ENCODE measurements at regions not wholly inside any gene's neighbourhood (a gene's known extent, or its start where the extent isn't known, plus 50 kb on each side); places are given as distances from the start of the nearest gene placed in this dataset.

DNA sequence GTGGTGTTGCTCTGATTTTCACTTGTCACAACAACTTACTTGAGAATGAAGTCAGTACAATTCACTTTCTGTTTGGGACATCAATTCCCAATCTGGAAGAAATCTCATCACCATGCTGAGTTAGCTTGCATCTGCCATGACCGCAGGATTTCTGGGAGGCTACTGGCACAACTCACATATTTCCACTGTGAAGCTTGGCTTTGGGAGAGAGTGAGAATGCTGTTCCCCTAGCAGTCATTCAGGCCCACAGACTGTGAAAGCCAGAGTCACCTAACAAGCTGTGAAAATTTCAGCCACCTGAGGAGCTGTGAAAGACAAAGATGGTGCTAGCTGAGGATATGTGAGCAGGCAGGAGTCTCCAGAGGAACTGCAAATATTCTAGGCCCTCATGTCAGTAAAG, 365.2 kb upstream of the TUSC1 start:
- H3K79me2 ChIP-seq (ENCODE audit: control insufficient read depth in 1 of 2, insufficient read depth in 2 of 2, low read length in 2 of 2): no peaks in the 10 kb centered on the region
- no peak overlapping the region for H3K56ac ChIP-seq (replicated peaks; ENCODE audit: insufficient read length, low read depth, low read length)
- H4K8ac ChIP-seq (ENCODE audit: extremely low read depth, insufficient read depth, low read length): no peak overlapping the region
- peak overlapping the region; percentile 27 for H2AFZ ChIP-seq (ENCODE audit: low read length)
- H3K9ac ChIP-seq (replicated peaks in 1 of 4; ENCODE audit: extremely low read depth in 1 of 4, low read depth in 3 of 4, low read length in 3 of 4): no peak overlapping the region
- no peaks in the 10 kb centered on the region for H3K23me2 ChIP-seq (ENCODE audit: low read depth, low read length)
- H3K4me3 ChIP-seq (ENCODE audit: extremely low read depth in 1 of 4, insufficient read depth in 2 of 4, low read depth in 3 of 4, low read length in 4 of 4): no peak overlapping the region
- H2AK5ac ChIP-seq (ENCODE audit: low read depth, low read length): no peak overlapping the region
- H3K4me2 ChIP-seq (ENCODE audit: insufficient read depth in 1 of 2, low read depth in 2 of 2, low read length in 2 of 2): no peak overlapping the region
- FAIRE-seq: peak; percentile 19
- H3K23ac ChIP-seq (ENCODE audit: insufficient read length): no peak overlapping the region
- H4K91ac ChIP-seq (replicated peaks; ENCODE audit: insufficient read length, low read length): no peak overlapping the region
- H3K27ac ChIP-seq (ENCODE audit: low read depth, low read length): no peak overlapping the region
- H3K9me3 ChIP-seq (ENCODE audit: insufficient read depth in 2 of 2, low read depth in 1 of 2, low read length in 1 of 2): 0 out of 4 replicates have a peak, but pooled peaks cover 0 to 2% of the 10 kb centered on the region in 2 experiments
- no peak overlapping the region for H2BK20ac ChIP-seq (ENCODE audit: low read length)
- DNase-seq (ENCODE audit: low read depth in 1 of 2, low spot score in 2 of 2): no peak
- CTCF ChIA-PET (ENCODE audit: partially characterized antibody): interaction anchor here (0.6 to 1.3 kb wide), 2 partner anchors 79 to 316 kb away, joined by 3 read pairs; no protein-coding TSS in a partner anchor
- H4K5ac ChIP-seq (ENCODE audit: insufficient read length, low read depth, low read length): no peak overlapping the region
- no peak overlapping the region for H2BK12ac ChIP-seq (ENCODE audit: low read depth, low read length)
- no peak for TF ChIP-seq TAF7 (optimal IDR thresholded peaks at IDR 0.05; ENCODE audit: borderline replicate concordance, low read depth, low read length)
- TF ChIP-seq CREB1 (IDR thresholded peaks at IDR 0.05): no peak
- no peak for TF ChIP-seq RXRA (IDR thresholded peaks at IDR 0.05; ENCODE audit: insufficient read depth, low read depth, low read length)
- TF ChIP-seq RFX5 (IDR thresholded peaks at IDR 0.05; ENCODE audit: borderline replicate concordance, low read depth, low read length): no peak
- TF ChIP-seq CHD2 (IDR thresholded peaks at IDR 0.05; ENCODE audit: low read length): no peak
- no peak for TF ChIP-seq CEBPB (IDR thresholded peaks at IDR 0.05; ENCODE audit: low read depth, low read length)
- TF ChIP-seq SP2 (IDR thresholded peaks at IDR 0.05; ENCODE audit: low read length): no peak
- TF ChIP-seq SUZ12 (IDR thresholded peaks at IDR 0.05; ENCODE audit: low read length): no peak
- H4K20me1 ChIP-seq (replicated peaks in 1 of 2; ENCODE audit: control insufficient read depth in 1 of 2, insufficient read depth in 2 of 2, low read length in 2 of 2): no peaks in the 10 kb centered on the region
- H2BK5ac ChIP-seq (ENCODE audit: low read depth, low read length): no peak overlapping the region
- no peak overlapping the region for H3K18ac ChIP-seq (ENCODE audit: extremely low read depth, low read length)
- H3K4ac ChIP-seq (replicated peaks; ENCODE audit: insufficient read length, low read depth, low read length): no peak overlapping the region
- no peaks in the 10 kb centered on the region for H3K27me3 ChIP-seq (replicated peaks in 1 of 4; ENCODE audit: control insufficient read depth in 3 of 4, extremely low read depth in 1 of 4, insufficient read depth in 3 of 4, low read length in 3 of 4)
- H2BK15ac ChIP-seq (ENCODE audit: low read length): no peak overlapping the region
- POLR2A ChIA-PET (ENCODE audit: partially characterized antibody): no interaction called here
- H3K79me1 ChIP-seq (ENCODE audit: low read depth, low read length): no peaks in the 10 kb centered on the region
- H2BK120ac ChIP-seq (replicated peaks; ENCODE audit: low read depth, low read length): no peak overlapping the region
- H3K14ac ChIP-seq (ENCODE audit: insufficient read length): no peak overlapping the region
- H3K4me1 ChIP-seq (replicated peaks in 1 of 4; ENCODE audit: control insufficient read depth in 3 of 4, insufficient read depth in 4 of 4, low read length in 3 of 4): no peaks in the 10 kb centered on the region
- no peaks in the 10 kb centered on the region for H3K36me3 ChIP-seq (ENCODE audit: control insufficient read depth in 2 of 4, insufficient read depth in 4 of 4, low read length in 3 of 4)
- WGBS, 2 experiments (ENCODE audit: extremely low coverage in 1 of 2, insufficient coverage in 1 of 2, insufficient read length in 1 of 2, insufficient replicate concordance in 2 of 2, low coverage in 1 of 2, low lambda C conversion rate in 2 of 2, missing lambda C conversion rate in 1 of 2): 95% methylated on average over 1 of the region's 1 CpG; no CpG with 5 or more reads in 1 of the 2 experiments
